GM23248 (cell line): ENCODE measurements at regions not wholly inside any gene's neighbourhood (a gene's known extent, or its start where the extent isn't known, plus 50 kb on each side); places are given as distances from the start of the nearest gene placed in this dataset.

Experiments
- EZH2 ChIP-seq: fragments of 200-600 bp; sonication (generic); IDR thresholded peaks from 2 replicates; pipeline ENCODE4 v1.6.1; 2018; ENCODE audit warnings: antibody characterized with exemption, mild to moderate bottlenecking; ENCODE audit not compliant: insufficient read depth, poor library complexity, severe bottlenecking
- EZH2phosphoT487 ChIP-seq: fragments of 200-600 bp; sonication (generic); IDR thresholded peaks from 2 replicates; pipeline ENCODE4 v1.6.1; 2018; ENCODE audit warnings: antibody characterized with exemption, moderate library complexity, mild to moderate bottlenecking, low read depth; ENCODE audit not compliant: insufficient read depth

DNA sequence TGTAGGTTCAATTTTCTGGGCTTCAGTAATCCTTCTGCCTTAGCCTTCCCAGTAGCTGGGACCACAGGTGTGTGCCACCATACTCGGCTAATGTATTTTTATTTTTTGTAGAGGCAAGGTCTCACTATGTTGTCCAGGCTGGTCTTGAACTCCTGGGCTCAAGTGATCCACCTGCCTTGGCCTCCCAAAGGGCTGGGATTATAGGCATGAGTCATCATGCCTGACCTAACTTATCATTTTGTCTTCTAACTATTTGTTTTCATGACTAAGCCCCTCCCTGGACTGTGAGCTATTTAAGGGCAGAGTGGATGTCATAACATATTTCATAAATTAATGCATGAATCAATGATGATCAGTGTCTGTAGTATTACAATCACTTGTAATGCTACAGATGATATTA, 56.1 kb upstream of the PIAS1 start:
- TF ChIP-seq EZH2phosphoT487, result no peak
- TF ChIP-seq EZH2, result no peak
